Activated CD4-positive, alpha-beta T cell treated with anti-CD3 and anti-CD28 coated beads, Interleukin-2, Interleukin-4, amounts not matched to agents 100 ng/mL and 50 ng/mL, durations not matched to agents 16 hours and 8 hours (primary cell): ENCODE measurements at regions not wholly inside any gene's neighbourhood (a gene's known extent, or its start where the extent isn't known, plus 50 kb on each side); places are given as distances from the start of the nearest gene placed in this dataset.

Source experiments
- DNase-seq: peaks from one replicate; pipeline ENCODE4 v3.0.0-alpha.2; 2020; ENCODE audit warnings: low spot score

GRCh38 chr13:59447031-59447430 lies 716.7 kb downstream of the DIAPH3 start:
- DNase-seq = no peak

- DNase-seq = no peak
These were observed 715.7 kb downstream of the DIAPH3 start for GRCh38 chr13:59447846-59448620.

GRCh38 chr13:59449750-59450149 lies 714.0 kb downstream of the DIAPH3 start:
- DNase-seq = no peak

DNA sequence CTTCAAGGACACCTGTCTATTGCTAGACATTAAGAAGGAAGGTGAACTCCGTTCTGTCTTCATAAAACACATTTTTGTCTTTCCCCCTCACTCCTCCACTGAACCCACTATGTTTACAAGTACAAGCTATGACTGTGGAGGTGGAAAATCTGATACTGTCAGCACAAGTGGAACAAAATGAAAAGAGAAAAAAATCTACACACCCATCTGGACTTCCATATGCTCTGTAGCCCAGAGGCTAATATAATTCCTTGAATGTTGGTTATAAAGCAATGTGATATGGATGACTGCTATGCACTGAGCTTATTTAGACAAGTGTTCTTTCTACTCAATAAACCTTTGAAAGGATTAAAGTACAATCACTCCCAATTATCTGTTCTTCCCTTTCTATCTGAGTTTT lies 713.5 kb downstream of the DIAPH3 start:
- DNase-seq = no peak

DNA sequence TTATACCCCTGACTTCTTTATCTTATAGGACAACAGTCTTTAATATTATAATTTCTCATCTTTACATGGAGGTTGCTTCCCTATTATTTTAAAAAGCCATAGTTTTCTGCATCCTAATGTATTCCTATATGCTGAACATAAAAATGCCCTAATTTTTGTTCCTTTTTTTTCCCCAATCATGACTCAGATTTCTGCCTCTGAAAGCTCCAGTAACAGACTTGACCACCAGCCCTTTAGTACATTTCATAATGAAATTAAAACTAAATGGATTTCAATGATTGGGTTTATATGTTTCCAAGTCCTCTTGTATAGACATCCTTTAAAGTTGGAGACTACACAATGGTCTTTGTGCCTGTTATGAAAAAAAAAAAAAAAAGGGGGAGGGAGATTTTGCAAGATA lies 712.5 kb downstream of the DIAPH3 start:
- no peak for DNase-seq

- DNase-seq = no peak
These were observed 711.4 kb downstream of the DIAPH3 start for GRCh38 chr13:59452189-59452890.

DNA sequence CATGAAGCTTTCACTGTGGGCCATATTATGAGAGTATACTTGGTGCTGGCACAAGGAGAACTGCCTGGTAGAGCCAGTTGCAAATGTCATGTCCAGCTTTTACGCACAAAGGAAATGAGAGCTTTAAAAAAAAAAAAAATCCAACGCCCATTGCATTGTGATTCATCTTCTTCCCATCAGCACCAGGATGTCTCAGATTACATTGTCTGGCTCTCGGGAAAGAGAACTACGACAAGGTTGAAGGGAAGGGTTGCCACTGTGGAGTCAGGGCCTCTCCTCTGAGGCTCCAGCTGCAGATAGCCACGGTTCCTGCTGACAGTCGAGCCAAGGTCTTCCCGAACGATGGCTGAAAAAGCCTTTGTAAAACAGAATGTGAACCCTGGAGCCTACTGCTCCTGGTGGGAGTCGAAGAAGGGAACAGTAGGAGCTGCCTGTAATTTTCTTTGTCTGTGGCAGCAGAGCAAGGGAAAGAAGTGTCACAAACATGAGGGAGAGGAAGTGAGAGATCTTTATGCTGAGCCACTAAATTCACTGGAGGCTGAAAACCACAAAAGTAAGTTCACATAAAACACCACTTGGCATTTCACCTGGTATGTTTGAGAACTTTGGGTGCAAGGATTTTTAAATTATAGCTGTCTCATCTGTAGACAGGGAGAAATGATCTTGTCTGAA lies 704.7 kb downstream of the DIAPH3 start:
- no peak for DNase-seq

DNA sequence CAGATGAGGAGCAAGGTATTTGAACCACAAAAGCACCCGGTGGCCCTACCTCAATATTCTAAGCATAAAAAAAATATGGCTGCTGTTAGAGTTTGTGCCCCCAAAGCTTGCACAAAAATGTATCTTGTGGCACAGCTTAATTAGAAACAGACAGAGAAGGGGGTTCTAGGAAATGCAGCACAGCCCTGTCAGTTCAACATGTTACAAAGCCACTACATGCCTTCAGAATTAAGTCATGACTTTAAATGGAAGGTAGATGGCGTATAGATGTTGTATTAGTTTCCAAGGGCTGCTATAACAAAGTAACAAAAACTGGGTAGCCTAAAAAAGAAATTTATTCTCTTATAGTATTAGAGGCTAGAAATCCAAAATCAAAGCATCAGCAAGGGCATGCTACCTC lies 703.8 kb downstream of the DIAPH3 start:
- DNase-seq = no peak

GRCh38 chr13:59461411-59461810 lies 702.3 kb downstream of the DIAPH3 start:
- no peak for DNase-seq

GRCh38 chr13:59463023-59463422 lies 700.7 kb downstream of the DIAPH3 start:
- no peak for DNase-seq

DNA sequence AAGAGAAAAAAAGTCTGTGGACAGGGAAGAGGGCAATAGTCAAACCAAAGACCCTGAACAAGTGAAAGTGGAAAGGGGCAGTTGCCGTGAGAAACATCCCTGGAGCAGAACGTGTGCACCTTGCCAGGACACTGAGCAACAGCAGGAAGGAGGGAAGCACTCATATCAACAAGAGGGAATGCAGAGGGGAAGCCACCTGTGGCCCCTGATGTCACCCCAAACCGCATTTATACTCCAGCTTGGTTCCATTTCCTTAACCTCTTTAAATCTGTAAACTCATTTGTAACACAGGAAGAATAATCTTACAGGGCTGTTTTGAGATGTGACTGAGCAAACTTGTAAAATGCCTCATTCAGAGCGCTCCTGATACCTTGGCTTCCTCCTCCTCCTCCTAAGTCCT lies 698.8 kb downstream of the DIAPH3 start:
- DNase-seq = no peak

- no peak for DNase-seq
These were observed 695.3 kb downstream of the DIAPH3 start for GRCh38 chr13:59468396-59468795.

DNA sequence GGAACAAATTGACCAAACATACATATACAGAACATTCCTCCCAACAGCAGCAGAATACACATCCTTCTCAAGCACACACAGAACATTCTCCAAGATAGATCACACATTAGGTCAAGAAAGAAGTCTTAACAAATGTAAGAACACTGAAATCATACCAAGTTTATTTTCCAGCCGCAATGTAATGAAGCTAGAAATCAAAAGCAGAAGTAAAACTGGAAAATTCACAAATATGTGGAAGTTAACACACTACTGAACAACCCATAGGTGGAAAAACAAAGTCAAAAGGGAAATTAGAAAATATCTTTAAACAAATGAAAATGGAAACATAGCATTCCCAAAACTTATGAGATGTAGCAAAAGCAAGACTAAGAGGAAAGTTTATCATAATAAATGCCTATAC lies 692.6 kb downstream of the DIAPH3 start:
- DNase-seq = no peak

- DNase-seq = no peak
These were observed 691.6 kb downstream of the DIAPH3 start for GRCh38 chr13:59472134-59472533.

DNA sequence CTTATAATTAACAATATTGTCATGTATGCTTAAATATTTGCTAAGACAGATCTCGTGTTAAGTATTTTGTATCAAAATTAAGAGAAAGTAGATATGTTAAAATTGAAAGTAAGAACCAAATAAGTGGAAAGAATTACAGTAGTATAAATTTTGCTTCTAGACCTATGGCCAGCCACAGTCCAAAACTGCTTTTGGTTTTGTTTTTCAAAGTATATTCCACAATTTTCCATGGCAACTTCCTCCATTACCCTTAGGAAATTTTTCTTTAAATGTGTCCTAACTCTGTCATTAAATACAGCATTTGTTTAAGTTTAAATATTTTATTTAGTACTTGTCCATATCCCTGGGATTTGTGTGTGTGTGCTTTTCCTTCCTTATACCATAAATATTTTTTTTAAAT lies 689.0 kb downstream of the DIAPH3 start:
- DNase-seq = no peak

DNA sequence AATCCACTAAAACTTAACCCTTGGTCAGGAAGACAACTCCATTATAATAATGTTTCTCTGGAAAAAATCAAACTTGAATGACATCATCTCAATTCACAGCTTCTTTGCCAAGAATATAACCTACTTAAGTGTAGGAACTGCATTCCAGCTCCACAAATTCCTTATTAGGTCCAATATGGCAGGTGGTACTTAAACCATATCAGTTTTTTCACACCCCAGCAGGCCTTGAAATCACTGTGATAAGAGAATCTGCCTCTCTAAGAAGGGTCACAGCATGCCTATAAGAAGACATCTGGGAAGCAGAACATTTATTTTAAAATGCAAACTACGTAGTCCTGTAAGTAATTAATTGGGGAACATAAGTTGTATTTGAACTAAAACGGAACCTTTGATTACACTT lies 687.8 kb downstream of the DIAPH3 start:
- no peak for DNase-seq

- no peak for DNase-seq
These were observed 687.4 kb downstream of the DIAPH3 start for GRCh38 chr13:59476366-59476765.

DNA sequence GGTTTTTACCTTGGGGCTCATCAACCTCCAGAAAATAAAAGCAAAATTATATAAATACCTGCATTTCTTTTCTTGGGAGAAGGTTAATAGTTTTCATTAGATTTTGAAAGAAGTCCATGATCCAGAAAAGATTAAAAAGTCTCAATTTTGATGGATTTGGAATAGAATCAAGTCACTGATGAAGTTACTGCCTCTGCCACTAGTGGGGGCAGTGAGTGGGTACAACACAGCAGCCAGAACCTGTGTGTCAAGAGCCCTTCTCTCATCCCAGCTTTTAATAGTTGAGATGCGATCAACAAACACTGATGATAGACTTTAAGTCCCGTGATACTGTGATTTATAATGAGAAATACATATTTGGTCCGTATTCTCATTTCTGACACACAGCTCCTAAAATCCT lies 686.7 kb downstream of the DIAPH3 start:
- DNase-seq = no peak

DNA sequence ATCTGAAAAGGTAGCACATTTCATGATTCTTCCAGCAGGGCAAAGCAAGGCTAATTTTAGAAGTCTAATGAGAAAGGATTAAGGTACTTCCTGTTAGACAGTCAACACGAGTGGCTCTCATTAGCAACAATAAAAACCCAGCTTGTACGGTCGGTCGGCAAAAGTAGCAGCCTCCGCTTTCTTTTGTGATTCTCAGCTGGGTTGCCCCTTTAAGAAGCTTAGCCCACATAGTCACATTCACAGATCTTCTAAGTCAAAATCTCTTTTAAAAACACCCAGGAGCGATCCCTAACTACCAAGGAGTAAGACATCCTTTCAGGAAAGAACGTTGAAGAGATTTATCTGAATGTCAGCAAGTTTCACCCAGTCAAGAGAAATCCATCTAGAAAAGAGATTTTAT lies 684.8 kb downstream of the DIAPH3 start:
- DNase-seq = no peak

DNA sequence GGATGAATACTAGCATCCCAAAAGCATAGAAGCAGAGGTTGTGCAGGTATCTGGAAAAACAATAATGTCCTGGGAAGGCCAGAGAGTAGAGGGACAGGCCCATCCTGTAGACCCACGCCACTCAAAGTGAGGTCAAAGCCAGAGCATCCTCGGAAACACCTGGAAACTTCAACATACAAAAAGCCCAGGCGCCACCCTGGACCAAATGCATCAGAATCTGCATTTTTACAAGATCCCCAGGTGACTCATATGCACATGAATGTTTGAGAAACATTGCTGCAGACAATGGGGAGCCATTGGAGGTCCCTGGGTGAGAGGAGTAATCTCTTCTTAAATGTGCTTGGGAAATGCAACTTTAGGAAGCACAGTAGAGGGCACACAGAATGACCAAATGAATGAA lies 684.1 kb downstream of the DIAPH3 start:
- DNase-seq = no peak

DNA sequence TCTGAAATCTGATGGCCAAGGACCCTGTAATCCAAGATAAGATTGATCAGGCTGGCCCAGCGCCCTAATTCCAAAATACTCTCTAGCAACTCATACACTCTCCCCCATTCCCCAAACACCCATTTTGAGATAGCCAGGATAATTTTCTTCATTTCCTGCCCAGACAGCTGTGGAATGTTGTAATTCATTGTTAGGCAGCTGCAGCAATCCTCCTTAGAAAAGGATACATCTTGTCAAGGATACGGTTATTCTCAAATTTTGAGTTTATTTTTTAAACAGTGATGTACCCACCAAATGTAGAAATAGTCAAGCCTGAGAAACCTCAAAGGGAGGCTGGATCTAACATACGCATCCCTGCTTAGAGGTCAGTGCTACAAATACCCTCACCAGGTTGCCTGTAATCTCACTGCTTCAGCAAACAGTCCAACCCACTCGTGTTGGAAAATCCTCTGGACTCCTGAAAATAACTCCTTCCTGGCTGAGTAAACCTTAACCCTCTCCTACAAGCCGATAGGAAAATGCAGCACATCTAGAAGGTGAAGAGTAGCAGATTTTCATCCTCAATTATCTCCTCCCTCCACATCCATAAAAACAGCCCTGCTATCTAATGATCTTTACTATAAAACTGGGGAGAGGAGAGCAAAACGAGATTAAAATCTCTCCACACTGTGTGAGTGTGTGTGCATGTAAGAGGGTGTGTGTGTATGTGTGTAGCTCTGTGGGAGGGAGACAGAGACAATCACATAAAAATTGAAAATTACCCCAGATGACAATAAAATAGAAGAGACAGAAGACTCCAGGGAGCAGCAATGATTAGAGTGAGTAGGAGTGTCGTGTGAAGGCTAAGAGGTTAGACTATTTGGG lies 683.1 kb downstream of the DIAPH3 start:
- no peak for DNase-seq

DNA sequence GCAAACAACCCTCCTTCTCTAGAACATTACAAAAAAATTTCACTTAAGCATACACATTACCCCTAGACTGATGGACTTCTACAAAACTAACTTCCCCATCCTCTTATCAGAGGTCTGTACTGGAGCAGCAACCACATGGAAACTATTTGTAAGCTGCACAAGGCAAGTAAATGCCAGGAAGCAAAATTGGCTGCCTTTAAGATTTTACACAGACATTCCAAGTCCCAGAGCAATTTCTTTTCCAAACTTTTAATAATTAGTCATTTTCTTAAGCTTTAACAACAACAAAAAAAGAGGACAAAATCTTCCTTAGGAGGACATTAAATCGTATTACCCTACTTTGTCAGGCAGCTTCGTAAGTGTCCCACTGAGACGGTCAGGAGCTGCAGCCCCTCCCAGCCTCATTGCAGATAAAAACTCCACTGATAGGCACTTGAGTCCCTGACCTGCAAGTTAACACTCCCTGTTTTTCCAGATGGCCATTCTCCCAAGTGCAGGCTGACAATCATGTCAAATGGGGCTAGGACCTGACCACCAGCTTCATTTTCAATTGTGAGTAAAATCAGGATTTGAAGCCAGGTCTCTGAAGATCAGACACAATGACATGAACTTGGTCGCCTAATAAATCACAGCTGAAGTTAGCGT lies 680.1 kb downstream of the DIAPH3 start:
- DNase-seq = no peak
